NCI-H128 (cell line): ENCODE measurements at regions not wholly inside any gene's neighbourhood (a gene's known extent, or its start where the extent isn't known, plus 50 kb on each side); places are given as distances from the start of the nearest gene placed in this dataset.

Experiments used
- DNase-seq: peaks from one replicate; lab custom pipeline; 2025; ENCODE audit not compliant: unreplicated experiment; lab: John Stamatoyannopoulos, UW

DNA sequence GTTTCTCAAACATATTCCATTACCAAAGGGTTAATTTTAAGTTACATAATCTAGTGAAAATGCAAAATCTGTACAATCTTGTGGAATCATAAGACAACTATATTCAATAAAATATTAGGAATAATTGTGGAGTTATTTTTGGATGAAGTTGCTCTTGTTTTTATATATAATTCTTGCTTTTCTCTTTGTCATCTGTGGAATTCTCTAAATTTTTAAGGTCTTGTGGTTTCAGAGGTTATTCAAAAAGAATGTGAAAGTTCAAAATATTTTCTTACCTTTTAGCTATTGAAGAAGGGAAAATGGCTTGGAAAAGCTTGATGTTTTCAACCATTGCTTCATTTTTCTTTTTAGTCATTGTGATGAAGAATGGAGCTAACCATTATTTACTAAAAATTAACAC is 552.1 kb downstream of the TFEC start:
- DNase-seq: no peak

DNA sequence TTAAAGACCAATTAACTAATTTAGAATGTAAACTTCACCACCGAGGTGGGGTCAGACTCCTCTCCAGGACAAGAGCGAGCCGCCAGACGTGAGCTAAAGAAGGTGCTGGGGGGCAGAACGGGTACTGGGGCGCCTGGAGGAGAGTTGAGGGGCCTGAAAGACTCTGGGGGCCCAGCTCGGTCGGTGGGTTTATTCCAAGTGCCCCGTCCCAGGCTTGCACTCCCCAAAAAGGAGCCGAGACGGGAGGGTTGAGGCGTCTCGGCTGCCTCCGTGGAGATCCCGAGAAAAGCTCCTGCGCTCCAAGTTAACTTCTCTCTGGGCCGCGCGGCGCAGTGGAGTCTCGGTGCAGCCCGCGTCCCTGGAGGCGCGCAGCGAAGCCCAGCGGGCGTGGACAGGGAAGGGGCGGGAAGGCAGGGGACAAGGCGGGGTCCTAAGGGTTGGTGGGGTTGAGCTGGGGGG is 553.3 kb downstream of the TFEC start:
- no peak for DNase-seq

DNA sequence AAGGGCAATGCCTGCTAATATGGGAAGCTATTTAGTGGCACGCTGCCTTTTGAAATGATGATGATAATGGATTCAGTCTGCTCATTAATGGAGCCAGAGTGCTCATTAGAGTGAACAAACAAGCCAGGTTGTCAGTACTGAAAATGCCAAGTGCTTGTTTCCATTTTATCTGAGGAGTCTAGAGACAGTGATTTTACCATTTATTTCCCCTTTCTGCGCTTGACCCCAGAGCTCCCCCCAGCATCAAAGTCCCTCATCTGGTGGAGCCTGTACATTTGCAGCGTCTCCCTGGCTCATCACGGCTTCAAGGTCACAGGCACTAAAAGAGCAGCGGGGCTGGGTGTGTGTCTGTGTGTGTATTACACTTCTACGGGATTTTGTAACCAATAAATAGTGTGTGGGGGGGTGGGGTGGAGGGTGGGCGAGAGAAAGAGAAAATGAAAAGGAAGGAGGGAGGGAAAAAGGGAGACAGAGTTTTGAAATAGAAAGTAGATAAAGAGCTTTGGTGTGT is 553.8 kb downstream of the TFEC start:
- DNase-seq: no peak

- no peak for DNase-seq
Observed at GRCh38 chr7:115475761-115476385, 554.0 kb downstream of the MDFIC start.

GRCh38 chr7:115475206-115475605 is 553.3 kb downstream of the MDFIC start:
- DNase-seq: no peak

DNA sequence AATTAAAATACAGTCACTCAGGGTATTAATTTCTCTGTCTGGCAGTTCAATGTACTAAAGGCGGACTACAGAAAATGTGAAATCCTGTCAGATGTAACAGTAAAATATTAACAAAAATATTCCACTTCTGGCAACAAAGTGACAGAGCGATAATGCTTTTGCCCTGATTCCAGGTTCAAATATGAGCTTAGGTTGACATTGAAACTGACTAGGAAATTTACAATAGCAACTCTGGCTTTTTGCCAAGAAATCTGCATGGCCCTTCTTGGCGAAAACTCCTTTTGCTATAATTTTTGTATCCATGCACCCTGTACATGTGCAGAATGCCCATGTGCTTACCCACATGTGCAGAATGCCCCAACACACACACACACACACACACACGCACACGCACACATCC is 552.2 kb downstream of the MDFIC start:
- DNase-seq: no peak

DNA sequence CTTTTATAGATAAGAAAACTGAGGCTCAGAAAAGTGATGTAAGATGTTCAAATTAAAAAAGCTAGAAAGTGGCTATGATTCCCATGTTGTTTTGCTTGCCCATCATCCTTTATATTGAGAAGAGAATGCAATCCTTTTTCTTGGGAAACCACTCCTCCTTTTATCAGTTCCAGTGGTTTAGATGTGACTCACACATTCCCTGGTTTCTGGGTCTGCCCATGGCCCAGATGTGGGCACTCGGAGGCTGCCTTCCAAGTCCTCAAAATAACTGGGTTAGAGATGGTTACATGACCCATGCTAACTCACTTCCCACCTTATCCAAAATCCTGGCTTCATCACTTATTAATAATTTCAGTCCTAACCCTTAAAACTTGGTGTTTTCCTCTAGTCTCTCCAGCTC is 550.0 kb downstream of the MDFIC start:
- DNase-seq: no peak

GRCh38 chr7:115462301-115463015 is 540.6 kb downstream of the MDFIC start:
- no peak for DNase-seq

DNA sequence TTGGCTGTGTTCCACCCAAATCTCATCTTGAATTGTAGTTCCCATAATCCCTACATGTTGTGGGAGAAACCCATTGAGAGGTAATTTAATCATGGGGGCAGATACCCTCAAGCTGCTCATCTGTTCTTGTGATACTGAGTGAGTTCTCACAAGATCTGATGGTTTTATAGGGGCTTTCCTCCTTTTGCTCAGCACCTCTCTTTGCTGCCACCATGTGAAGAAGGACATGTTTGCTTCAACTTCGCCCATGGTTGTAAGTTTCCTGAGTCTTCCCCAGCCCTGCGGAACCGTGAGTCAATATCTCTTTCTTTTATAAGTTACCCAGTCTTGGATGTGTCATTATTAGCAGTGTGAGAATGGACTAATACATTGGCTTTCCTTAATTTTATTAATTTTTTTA is 527.8 kb downstream of the MDFIC start:
- no peak for DNase-seq

DNA sequence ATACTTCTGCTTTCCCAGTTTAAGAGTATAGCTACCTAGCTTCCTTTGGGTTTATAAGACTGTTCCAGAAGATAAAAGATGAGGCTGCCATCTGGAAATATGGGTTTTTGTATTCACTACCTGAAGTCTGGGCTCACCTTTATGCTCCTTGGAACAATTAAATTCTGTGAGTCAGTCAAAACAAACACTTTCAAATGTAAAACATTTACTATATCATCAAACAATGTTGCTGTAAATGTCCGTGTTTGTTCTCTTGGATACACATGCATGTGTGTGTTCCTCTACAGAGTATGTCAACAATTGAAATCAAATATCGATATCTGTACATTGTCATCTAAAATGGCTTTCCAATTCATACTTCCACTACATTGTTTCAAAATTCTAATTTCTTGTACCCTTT is 525.6 kb downstream of the MDFIC start:
- no peak for DNase-seq

DNA sequence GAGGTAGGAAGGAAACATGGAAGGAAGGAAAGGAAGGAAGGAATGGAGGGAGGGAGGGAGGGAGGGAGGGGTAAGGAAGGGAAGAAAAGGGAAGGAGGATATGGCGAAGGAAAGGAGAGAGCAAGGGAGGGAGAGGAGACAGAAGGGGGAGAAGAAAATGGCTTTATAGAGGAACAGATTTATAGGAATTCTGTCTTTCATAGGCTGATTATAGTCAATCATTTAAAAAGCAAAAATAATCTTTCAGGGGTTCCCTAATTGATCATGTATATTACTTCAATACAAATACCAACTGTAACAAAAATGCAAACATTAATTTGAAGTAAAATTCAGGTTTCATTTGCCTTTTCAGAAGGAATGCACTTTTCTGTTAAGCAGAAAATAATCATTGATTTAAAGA is 519.1 kb downstream of the MDFIC start:
- DNase-seq: no peak

GRCh38 chr7:115435178-115435577 is 513.3 kb downstream of the MDFIC start:
- DNase-seq: no peak

- DNase-seq: no peak
Observed at GRCh38 chr7:115429918-115430317, 508.0 kb downstream of the MDFIC start.

DNA sequence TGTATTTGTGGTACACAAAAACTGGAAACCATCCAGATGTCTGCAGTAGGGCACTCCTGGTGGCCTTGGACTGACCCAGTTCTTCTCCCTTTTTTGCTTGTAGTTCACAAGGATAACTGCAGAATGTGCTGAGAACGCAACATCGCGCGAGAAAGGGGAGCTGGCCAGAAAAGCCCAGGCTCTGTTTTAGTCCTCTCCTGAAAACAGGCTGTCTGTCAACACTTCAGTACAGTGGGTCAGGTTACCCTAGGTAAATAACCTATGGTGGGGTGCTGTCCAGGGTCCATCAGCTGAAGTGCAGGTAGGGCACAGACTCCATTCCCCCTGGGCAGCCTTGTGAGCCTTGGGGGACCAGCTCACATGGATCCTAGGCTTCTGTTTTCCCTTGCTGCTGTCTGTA is 495.8 kb downstream of the MDFIC start:
- no peak for DNase-seq

GRCh38 chr7:115410972-115411686 is 489.2 kb downstream of the MDFIC start:
- DNase-seq: no peak

GRCh38 chr7:115410434-115410820 is 488.5 kb downstream of the MDFIC start:
- no peak for DNase-seq

DNA sequence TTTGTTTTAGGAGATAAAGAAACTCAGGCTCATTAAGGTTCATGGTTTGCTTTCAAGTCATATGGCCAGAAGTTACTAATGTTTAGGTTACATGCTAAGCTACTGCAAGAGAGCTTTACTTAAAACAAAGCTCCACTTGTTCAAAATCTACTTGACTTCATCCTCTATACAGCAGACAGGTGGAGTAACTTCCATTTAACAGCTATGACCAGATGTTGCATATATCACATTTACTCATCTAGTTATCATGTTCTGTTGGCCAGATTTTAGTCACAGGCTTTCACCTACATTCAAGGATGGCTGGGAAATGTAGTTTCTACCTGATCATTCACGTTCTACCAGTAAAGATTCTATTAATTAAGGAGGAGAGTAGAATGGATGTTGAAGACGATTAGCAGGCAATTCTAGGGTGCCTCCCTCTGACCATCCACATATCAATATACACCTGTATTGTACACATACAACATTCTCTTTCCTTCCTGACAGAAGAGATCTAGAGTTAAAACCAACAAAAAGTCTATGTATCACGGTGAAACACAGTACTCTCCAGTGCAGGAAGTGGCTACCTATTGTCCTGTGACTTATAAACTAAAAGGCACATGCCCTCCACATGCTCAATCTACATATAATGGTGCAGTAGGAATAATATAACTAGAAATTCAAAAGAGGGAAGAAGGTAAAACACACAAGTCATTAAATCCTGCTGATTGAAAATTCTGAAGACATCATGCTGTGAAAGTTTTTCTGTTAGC is 488.0 kb downstream of the MDFIC start:
- no peak for DNase-seq

- DNase-seq: no peak
Observed at GRCh38 chr7:115406219-115406618, 484.3 kb downstream of the MDFIC start.

- DNase-seq: no peak
Observed at GRCh38 chr7:115387137-115387536, 465.2 kb downstream of the MDFIC start.

DNA sequence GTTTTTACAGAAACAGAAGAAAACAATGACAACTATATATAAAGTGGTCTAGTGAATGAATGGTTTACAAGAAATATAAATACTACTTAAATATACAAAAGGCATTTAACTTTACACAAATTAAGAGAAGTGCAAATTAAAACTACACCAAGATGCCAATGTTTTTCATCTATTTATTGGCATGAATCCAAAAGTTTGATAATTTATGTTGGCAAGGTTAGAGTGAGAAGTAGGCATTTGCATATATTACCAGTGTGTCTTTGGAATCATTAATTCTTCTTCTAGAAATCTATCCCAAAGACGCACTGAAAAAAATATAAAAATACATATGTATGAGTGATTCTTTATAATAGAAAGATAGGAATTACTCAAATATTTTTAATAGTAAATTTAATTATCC is 457.4 kb downstream of the MDFIC start:
- DNase-seq: no peak

DNA sequence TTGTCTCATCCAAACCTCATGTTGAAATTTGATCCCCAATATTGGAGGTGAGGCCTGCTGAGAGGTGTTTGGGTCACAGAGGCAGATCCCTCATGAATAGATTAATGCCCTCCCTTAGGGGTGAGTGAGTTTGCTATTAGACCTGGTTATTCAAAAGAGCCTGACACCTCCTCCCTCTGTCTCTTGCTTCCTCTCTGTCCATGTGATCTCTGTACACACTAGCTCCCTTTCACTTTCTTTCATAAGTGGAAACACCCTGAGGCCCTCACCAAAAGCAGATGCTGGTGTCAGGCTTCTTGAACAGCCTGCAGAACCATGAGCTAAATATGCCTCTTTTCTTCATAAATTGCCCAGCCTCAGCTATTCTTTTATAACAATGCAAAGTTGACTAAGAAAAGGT is 447.1 kb downstream of the MDFIC start:
- no peak for DNase-seq
